Common myeloid progenitor, CD34-positive (primary cell): ENCODE measurements at regions not wholly inside any gene's neighbourhood (a gene's known extent, or its start where the extent isn't known, plus 50 kb on each side); places are given as distances from the start of the nearest gene placed in this dataset.

Experiments
- CTCF ChIA-PET: fragments of 350-600 bp; sonication (Branson Sonifier 250); formaldehyde crosslinking; loops from one replicate; lab custom pipeline; 2021; ENCODE audit warnings: antibody characterized with exemption; lab: Charles Lee
- POLR2A ChIA-PET: fragments of 350-600 bp; sonication (Branson Sonifier 250); formaldehyde crosslinking; loops from one replicate; lab custom pipeline; 2021; ENCODE audit warnings: antibody characterized with exemption; lab: Charles Lee
- DNase-seq, 3 donors: peaks; one replicate each; pipeline versions ENCODE4 v3.0.0 to v3.0.0-alpha.2; 2013
- H3K27ac ChIP-seq, 2 experiments: 1 replicate in 1 of 2; 2 replicates in 1 of 2; pipeline ENCODE4 v1.7.0; 2013; ENCODE audit warnings: inconsistent platforms in 2 of 2, low read length in 2 of 2, mild to moderate bottlenecking in 2 of 2, low read depth in 1 of 2, moderate library complexity in 1 of 2; ENCODE audit not compliant: severe bottlenecking in 2 of 2, insufficient read depth in 1 of 2, poor library complexity in 1 of 2
- H3K27me3 ChIP-seq, 5 experiments: replicated peaks in 2 of 5; 1 replicate in 3 of 5; 2 replicates in 2 of 5; pipeline versions ENCODE4 v1.6.1 to v1.7.0; 2013; ENCODE audit warnings: low read length in 4 of 5, mild to moderate bottlenecking in 2 of 5, moderate library complexity in 2 of 5, inconsistent platforms in 1 of 5; ENCODE audit not compliant: insufficient read depth in 5 of 5, control insufficient read depth in 4 of 5
- H3K36me3 ChIP-seq, 4 experiments: 1 replicate in 2 of 4; 2 replicates in 2 of 4; pipeline versions ENCODE4 v1.6.1 to v1.7.0; 2013; ENCODE audit warnings: low read length in 3 of 4, control low read depth in 1 of 4, mild to moderate bottlenecking in 1 of 4; ENCODE audit not compliant: control insufficient read depth in 4 of 4, insufficient read depth in 4 of 4
- H3K4me1 ChIP-seq, 4 experiments: 1 replicate in 3 of 4; 2 replicates in 1 of 4; pipeline versions ENCODE4 v1.6.1 to v1.7.1; 2013; ENCODE audit warnings: low read length in 3 of 4, mild to moderate bottlenecking in 3 of 4, control low read depth in 1 of 4, inconsistent platforms in 1 of 4, moderate library complexity in 1 of 4; ENCODE audit not compliant: control insufficient read depth in 4 of 4, insufficient read depth in 4 of 4; ENCODE audit errors: control extremely low read depth in 1 of 4
- H3K4me3 ChIP-seq, 7 experiments: 1 replicate in 4 of 7; 2 replicates in 3 of 7; pipeline versions ENCODE4 v1.5.1 to v1.7.0; 2013; ENCODE audit warnings: mild to moderate bottlenecking in 7 of 7, low read length in 6 of 7, moderate library complexity in 6 of 7, inconsistent platforms in 2 of 7, low read depth in 2 of 7, control low read depth in 1 of 7; ENCODE audit not compliant: insufficient read depth in 4 of 7, control insufficient read depth in 1 of 7; ENCODE audit errors: extremely low read depth in 1 of 7
- H3K9me3 ChIP-seq, 5 experiments: 1 replicate in 4 of 5; 2 replicates in 1 of 5; pipeline versions ENCODE4 v1.6.1 to v1.7.1; 2013; ENCODE audit warnings: low read length in 4 of 5, mild to moderate bottlenecking in 2 of 5, inconsistent platforms in 1 of 5, low read depth in 1 of 5, moderate library complexity in 1 of 5; ENCODE audit not compliant: control insufficient read depth in 4 of 5, insufficient read depth in 2 of 5; ENCODE audit errors: control extremely low read depth in 1 of 5
- WGBS: methylation state at CpG from one replicate; pipeline ENCODE4 v1.1.5; 2013; ENCODE audit not compliant: insufficient coverage; 5-methylcytosine and 5-hydroxymethylcytosine counted together

DNA sequence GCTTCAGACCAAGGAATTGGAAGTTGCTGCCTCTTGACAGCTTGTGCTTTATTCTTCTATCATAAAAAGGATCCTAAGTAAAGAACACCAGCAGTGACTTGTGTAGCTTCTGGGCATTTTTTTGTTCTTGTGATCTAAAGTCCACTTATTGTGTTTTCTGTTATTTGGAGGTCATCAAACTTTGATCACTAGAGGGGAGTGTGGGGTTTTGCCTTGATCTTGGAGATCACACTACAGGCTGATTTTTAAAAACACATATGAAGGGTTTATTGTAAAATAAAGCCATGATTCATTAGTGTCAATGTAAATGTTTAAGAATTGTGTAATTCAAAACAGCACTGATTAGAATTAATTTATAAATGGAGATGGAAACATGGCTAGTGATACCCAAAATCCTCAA lies 328.7 kb upstream of the EDNRB start:
- CTCF ChIA-PET: no interaction called here
- Histone ChIP-seq H3K27ac (no peak overlapping the region), H3K4me3 (no peak overlapping the region), H3K9me3 (no peaks in the 10 kb centered on the region), H3K36me3 (no peaks in the 10 kb centered on the region), H3K4me1 (no peaks in the 10 kb centered on the region), H3K27me3 (peaks cover 0 to 5% (median 3%) of the 10 kb centered on the region in 5 experiments)
- peak in 1 of 3 donors; percentile 6 for DNase-seq
- POLR2A ChIA-PET: no interaction called here

DNA sequence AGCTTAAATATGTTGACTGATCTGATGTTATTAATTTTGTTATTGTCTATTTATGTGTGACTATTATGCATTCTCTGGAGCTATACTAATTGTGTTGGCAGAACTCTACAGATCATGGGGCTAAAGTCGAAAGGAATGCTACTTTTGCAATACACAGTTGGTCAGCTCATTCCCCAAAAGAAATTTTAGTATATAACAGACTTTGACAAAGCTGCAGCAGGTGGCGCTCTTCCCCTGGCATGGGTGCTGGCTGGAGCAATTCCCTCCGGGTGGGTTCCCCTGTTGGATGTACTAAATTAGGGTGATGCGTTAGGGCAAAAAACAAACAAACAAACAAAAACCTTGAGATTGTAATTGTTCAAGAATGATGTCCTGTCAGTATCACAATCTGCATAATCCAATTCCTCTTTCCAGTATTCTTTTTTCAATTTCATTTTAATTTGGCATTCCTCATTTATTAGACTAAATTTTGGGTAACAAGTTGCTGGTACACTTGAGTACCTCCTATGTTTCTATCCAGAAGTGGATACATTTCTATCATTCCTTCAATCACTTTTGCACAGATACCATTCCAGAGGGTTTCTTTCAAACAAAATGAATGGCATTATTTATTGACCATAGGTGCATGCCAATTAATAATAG lies 322.8 kb upstream of the EDNRB start:
- peaks cover 0 to 3% (median 1%) of the 10 kb centered on the region in 5 experiments for H3K27me3 ChIP-seq
- CTCF ChIA-PET: interaction anchor here (0.8 to 2.2 kb wide), 8 partner anchors 8 to 737 kb away, joined by 3 to 7 read pairs (median 4); no protein-coding TSS in a partner anchor
- H3K4me3 ChIP-seq: no peak overlapping the region
- no peaks in the 10 kb centered on the region for H3K9me3 ChIP-seq
- peak; percentile 16 to 62 (median 49) for DNase-seq
- 0% methylated on average over 1 of the region's 4 CpGs for WGBS
- H3K4me1 ChIP-seq: no peaks in the 10 kb centered on the region
- H3K27ac ChIP-seq: no peak overlapping the region
- POLR2A ChIA-PET: no interaction called here
- no peaks in the 10 kb centered on the region for H3K36me3 ChIP-seq

- Histone ChIP-seq H3K9me3 (no peaks in the 10 kb centered on the region), H3K36me3 (no peaks in the 10 kb centered on the region), H3K4me1 (no peaks in the 10 kb centered on the region), H3K27ac (no peak overlapping the region), H3K4me3 (no peak overlapping the region), H3K27me3 (peaks cover 0 to 2% (median 0%) of the 10 kb centered on the region in 5 experiments)
- POLR2A ChIA-PET: no interaction called here
- peak in 2 of 3 donors; percentile 12 to 19 for DNase-seq
- WGBS: 92% methylated on average over 2 of the region's 2 CpGs
- CTCF ChIA-PET: interaction anchor here (1.3 to 1.4 kb wide), 2 partner anchors 16 to 739 kb away, joined by 3 to 4 read pairs; no protein-coding TSS in a partner anchor
These were observed 321.1 kb upstream of the EDNRB start for GRCh38 chr13:78239714-78240113.

DNA sequence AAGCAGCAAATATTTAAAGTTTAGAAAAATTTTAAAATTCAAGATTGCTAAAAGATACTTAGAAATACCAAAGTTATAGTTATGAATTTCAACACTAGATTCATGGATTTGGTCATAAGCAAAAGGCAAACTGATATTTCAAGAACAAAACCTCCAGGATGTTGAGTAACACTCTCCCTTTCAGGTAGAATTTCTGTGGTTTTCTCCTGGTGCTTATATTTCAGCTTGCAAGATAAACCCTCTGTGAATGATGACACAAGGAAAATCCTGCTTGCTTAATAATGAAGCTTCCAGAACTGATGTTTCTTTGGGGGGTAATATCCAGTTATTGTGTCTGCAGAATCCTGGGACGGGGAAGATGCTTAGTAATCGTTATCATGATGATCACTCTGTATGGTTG lies 320.3 kb upstream of the EDNRB start:
- no peak overlapping the region for H3K27ac ChIP-seq
- WGBS: 95% methylated on average over 2 of the region's 2 CpGs
- CTCF ChIA-PET: interaction anchor here (1.5 kb wide), 1 partner anchor 518 kb away, joined by 4 read pairs; no protein-coding TSS in a partner anchor

DNA sequence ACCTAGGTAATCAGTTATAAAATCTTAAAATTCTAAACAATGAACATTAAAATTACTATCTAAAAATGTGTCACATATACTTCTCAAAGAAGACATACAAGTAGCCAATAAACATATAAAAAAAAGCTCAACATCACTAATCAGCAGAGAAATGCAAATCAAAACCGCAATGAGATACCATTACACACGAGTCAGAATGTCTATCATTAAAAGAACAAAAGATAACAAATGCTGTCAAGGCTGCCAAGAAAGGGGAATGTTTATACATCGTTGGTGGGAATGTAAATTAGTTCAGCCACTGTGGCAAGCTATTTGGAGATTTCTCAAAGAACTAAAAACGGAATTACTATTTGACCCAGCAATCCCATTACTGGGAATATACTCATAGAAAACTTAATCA lies 310.3 kb upstream of the EDNRB start:
- Histone ChIP-seq H3K9me3 (no peaks in the 10 kb centered on the region), H3K4me1 (no peaks in the 10 kb centered on the region), H3K27ac (no peak overlapping the region), H3K36me3 (no peaks in the 10 kb centered on the region), H3K27me3 (peaks cover 0 to 2% (median 0%) of the 10 kb centered on the region in 5 experiments), H3K4me3 (no peak overlapping the region)
- POLR2A ChIA-PET: no interaction called here
- no CpG with 5 or more reads among the region's 4 CpGs for WGBS
- CTCF ChIA-PET: interaction anchor here (0.9 to 1.2 kb wide), 2 partner anchors 12 to 13 kb away, joined by 3 to 5 read pairs; no protein-coding TSS in a partner anchor
- DNase-seq: no peak

More for the DNA sequence above, 320.3 kb upstream of the EDNRB start:
- POLR2A ChIA-PET: no interaction called here
- Histone ChIP-seq H3K36me3 (no peaks in the 10 kb centered on the region), H3K9me3 (no peaks in the 10 kb centered on the region), H3K4me3 (no peak overlapping the region), H3K4me1 (no peaks in the 10 kb centered on the region), H3K27me3 (peaks cover 0 to 2% (median 0%) of the 10 kb centered on the region in 5 experiments)
- no peak for DNase-seq

DNA sequence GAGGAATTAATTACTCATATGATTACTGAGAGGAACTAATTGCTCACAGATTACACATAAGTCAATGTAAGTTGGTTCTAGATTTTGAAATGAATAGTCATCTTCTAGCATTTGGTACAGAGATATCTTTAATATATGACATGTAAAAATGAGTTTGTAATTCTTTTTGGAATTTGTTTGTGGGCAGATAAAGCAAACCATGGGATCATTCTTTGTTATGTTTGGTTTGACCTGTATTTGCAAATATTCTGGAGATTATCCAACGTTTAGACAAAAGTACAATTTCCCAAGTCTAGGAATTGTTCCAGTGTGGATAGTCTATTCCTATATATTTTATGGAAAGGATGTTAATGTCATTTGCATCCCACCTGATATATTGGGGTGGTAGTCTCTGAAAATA lies 309.6 kb upstream of the EDNRB start:
- Histone ChIP-seq H3K36me3 (no peaks in the 10 kb centered on the region), H3K27me3 (no peaks in the 10 kb centered on the region), H3K9me3 (peaks cover 0 to 1% (median 0%) of the 10 kb centered on the region in 5 experiments), H3K27ac (no peak overlapping the region), H3K4me1 (no peaks in the 10 kb centered on the region), H3K4me3 (no peak overlapping the region)
- DNase-seq: no peak
- ChIA-PET CTCF (interaction anchor here (0.9 to 1.2 kb wide), 2 partner anchors 13 to 14 kb away, joined by 3 to 5 read pairs; no protein-coding TSS in a partner anchor), POLR2A (no interaction called here)
- WGBS: 100% methylated on average over 1 of the region's 1 CpG

- CTCF ChIA-PET: interaction anchor here (1.2 kb wide), 1 partner anchor 13 kb away, joined by 5 read pairs; no protein-coding TSS in a partner anchor
- no peak for DNase-seq
- no CpG with 5 or more reads among the region's 3 CpGs for WGBS
- Histone ChIP-seq H3K27ac (no peak overlapping the region), H3K4me3 (no peak overlapping the region), H3K27me3 (no peaks in the 10 kb centered on the region), H3K4me1 (no peaks in the 10 kb centered on the region), H3K36me3 (no peaks in the 10 kb centered on the region), H3K9me3 (peaks cover 0 to 3% (median 0%) of the 10 kb centered on the region in 5 experiments)
- POLR2A ChIA-PET: no interaction called here
These were observed 309.1 kb upstream of the EDNRB start for GRCh38 chr13:78227709-78228108.
